ENCODE measurements at regions not wholly inside any gene's neighbourhood (a gene's known extent, or its start where the extent isn't known, plus 50 kb on each side); places are given as distances from the start of the nearest gene placed in this dataset.

- no peak for TF ChIP-seq CTCF (IDR thresholded peaks at IDR 0.05)
- no peak for TF ChIP-seq POLR2AphosphoS5 (IDR thresholded peaks at IDR 0.05)
- TF ChIP-seq POLR2A (IDR thresholded peaks at IDR 0.05): no peak
Measured at GRCh38 chr14:29232153-29232552, 465.6 kb downstream of the FOXG1 start.
